Stimulated activated CD8-positive, alpha-beta memory T cell treated with anti-CD3 and anti-CD28 coated beads, Interleukin-7, amount 100 ng/mL, for 1 hour (primary cell): ENCODE measurements at regions not wholly inside any gene's neighbourhood (a gene's known extent, or its start where the extent isn't known, plus 50 kb on each side); places are given as distances from the start of the nearest gene placed in this dataset.

Experiments used
- DNase-seq, 2 donors: peaks; one replicate each; pipeline ENCODE4 v3.0.0-alpha.2; 2020; ENCODE audit warnings: low read depth in 2 of 2

DNA sequence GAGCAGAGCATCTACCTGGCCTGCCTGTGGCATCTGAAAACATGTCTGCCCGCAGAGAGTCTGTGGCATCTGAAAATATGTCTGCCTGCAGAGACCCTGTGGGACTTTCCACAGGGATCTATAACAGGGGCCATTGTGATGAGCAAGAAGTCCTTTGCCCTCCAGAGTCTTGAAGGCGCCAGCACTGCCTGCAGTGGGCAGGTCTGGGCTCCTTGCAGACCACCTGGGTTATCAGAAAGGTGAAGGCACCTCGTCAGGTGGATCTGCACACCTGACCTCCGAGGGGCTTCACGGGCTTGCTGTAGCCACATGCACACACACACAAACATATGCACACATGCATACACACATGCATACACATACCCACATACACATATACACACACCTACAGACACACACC is 189.5 kb upstream of the HDAC4 start:
- no peak for DNase-seq

DNA sequence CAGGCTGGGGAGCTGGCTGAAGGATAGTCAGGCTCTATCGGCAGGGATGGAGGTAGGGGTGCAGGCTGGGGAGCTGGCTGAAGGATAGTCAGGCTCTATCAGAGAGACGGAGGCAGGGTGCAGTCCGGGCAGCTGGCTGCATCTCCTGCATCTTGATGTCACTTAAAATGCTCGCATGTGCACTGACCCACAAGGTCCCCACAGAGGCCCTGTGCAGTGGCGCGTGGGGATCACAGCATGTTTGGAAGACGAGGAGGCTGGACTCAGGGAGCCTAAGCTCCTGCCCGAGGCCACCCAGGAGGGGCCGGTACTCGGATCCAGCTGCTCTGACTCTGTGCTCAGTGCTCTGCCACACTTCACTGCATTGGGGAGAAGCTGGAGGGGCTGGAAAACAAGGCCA is 189.0 kb upstream of the HDAC4 start:
- no peak for DNase-seq

DNA sequence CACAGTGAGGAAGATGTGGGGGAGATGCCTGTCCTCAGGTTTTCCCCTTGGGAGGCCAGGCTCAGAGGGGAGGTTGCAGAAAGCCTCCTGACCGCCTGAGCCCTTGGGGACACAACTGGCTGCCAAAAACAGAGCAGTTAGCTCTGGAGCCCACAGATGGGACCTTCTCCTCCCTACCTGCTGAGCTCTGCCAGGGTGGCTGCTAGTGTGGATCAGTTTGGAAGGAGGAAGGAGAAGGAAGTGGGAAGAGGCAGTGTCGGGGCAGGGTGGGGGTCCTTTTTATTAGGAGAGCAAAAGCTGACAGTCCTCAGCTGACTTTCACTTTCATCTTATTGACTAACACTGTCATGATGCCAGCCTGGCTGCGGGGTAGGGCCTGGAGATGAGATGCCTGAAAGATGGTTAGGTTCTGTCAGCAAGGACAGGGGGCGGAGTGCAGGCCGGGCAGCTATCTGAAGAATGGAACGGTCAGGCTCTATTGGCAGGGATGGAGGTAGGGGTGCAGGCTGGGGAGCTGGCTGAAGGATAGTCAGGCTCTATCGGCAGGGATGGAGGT is 188.5 kb upstream of the HDAC4 start:
- DNase-seq = no peak

DNA sequence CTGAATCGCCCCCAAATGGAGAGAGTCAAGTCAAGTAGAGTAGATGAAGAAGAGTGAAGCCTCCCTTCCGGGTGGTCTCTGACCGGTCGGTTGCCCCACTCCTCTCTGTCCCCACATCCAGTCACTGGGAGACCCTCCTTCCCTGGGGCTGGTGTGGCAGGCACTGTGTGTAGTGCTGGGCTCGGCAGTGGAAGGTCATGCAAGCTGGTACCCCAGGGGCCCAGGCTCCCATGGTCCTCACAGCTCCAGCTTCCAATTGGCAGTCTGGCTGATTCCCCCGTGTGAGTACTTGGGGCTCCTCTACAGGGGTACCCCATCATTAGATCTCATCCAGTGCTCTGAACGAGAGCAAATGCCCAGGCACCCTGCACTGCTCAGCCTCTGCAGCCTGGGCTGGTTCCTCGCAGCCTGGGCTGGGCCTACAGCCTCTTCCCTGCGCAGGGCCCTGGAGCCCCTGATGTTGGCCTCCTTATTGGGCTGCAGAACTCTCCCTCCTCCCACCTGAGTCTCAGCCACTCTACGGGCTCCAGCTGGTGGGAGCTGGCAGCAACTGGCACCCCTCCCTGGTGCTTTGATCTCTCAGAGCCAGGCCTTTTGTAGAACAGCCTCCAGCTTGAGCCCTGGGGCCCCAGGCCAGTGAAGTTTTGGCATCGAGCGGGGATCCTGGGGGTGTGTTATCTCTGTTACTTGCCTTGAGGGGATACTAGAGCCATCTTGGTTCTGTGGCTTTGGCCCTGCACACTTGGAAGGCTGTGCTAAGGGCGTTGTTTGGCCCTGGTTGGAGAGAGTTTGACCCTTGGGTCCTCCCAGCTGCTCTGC is 187.8 kb upstream of the HDAC4 start:
- DNase-seq = no peak

DNA sequence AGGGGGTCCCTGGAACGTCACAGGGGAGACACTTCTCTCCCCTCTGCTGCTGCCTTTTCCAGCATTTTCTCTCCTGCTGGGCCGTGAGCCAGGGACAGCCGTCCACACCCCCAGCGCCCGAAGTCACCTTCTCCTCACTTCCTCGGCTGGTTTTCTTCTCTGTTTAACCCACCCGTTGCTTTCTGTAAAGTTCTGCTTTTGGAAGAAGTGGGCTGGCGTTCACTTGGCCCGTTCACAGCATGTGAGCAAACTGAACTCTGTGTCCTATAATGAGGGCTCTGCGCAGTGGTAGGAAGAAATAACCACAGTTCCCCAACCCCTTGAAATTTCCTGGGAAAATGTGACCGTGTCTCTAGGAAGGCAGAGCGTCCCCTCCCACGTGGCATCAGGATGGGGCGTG is 187.0 kb upstream of the HDAC4 start:
- no peak for DNase-seq

DNA sequence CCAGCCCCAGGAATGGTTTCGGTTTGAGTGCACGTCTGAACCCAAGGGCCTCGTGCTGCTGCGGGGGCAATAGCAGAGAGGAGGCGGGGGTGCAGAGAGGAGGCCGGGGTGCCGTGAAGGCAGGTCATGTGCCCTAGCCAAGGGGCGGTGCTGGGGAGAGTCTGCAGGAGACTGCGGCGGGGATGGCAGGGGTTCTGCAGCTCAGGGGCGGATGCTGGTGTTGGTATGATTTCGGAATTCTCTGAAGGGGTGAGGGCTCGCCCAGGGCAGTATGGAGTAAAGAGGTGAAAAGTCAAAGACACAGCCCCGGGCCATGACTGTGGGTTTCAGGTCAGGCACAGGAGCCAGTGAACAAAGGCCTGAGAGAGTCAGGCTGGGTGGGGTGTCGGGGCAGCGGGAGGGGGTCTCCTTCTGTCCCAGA is 186.5 kb upstream of the HDAC4 start:
- no peak for DNase-seq

DNA sequence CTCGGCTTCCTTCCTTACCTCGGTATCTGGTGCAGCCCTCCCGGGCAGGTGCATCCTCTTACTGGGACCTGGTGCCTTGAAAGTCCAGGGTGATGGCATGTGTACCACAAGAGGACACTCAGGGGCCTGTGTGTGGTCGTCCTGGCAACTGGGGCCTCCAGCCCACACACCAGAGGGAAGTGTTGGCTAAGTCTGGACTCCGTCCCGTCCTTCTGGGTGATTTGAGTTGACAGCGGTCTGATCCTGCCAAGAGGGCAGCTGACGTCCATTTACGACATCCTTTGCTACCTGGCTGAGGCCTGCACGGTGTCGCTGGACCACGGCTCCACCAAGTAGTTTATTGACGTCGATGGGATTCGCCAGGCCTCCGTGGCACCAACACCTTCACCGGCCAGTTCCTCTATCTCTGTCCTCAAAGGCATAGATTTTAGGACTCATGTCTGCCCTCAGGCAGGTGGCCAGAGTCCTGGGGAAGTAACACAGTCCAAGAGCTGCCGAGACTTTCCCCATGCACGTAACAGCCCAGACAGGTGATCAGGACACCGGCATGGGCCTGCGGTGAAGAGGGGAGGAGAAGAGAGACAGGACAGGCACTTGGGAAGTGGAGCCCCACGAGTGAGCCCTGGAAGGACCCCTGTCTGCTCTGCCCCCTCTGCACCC is 186.0 kb upstream of the HDAC4 start:
- DNase-seq = no peak

DNA sequence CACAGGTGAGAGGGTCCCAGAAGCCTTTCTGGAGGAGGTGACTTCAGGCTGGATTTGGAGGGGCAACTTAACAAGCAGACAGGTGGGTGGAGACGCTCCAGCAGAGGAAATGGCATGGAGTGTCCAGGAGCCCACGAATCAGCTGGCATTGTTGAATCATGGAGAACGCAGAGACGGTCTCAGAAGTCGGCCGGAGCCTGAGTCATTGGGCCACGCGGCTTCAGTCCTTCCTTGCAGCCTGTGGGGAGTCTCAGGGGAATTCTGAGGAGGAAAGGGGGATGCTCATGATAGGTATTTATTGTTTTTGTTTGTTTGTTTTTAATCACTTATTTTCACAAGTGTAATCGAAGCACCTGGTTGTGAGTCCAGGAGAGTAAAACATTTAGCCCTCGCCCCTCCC is 184.6 kb upstream of the HDAC4 start:
- DNase-seq = no peak

DNA sequence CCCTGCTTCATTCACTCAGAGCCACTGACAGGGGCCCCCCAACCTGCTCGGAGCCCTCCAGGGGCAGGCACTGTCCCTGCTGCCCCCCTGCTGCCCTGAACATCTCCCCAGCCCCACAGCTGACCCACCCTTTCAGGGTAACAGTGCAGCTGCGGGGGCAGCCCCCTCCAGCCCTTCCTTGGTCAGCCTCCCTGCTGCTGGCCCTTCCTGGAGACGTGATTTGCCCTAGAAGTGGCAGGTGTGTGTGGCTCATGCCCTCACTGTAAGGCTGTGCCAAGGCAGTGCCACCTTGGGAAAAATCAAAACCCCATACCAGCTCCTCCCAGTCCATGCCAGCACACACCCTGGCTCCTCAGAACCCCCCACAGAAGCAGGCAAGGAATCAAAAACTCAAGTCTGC is 184.2 kb upstream of the HDAC4 start:
- DNase-seq = no peak

DNA sequence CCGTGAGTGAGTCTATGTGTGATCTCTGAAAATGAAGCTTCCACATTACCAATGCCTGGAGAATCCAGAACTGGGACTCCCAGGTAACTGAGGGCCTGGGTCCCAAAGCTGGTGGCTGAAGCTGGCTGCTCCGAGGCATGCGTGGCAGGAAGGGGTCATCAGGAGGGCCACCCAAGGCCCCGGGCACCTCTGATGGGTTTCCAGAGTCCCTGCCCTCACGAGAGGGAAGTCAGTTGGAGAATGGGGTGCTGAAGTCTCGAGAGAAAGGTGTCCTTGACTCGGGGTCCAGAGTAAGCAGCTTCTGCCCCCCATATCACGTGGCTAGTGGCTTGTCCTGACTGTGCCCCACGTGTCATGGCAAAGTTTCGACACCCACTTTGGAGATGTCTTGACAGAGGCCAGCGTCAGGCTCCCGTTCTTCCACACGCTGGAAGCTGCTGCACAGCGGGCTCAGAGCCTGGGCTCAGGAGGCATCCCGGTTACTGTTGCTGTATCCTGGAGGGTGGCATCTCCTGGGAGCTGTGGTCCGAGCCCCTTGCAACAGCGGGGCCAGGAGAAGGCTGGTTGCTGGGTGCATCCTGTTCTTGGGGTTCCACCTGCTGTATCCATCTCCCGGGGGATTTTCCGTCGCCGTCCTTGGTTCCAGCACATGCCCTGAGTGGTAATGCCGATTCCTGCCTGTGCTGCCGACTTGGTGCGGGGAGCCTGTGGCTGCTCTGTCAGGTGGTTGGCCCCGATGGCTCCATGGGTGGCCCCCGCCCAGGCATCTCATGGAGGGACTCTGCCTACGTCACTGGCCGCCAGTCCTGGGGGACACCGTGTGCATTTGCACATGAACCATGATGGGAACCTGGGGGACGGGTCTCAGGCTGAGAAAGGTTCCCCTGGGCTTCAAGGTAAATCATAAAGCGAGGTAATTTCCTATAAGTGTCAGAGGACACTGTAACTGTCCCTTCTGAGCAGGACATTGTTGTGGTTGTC is 183.3 kb upstream of the HDAC4 start:
- no peak for DNase-seq

DNA sequence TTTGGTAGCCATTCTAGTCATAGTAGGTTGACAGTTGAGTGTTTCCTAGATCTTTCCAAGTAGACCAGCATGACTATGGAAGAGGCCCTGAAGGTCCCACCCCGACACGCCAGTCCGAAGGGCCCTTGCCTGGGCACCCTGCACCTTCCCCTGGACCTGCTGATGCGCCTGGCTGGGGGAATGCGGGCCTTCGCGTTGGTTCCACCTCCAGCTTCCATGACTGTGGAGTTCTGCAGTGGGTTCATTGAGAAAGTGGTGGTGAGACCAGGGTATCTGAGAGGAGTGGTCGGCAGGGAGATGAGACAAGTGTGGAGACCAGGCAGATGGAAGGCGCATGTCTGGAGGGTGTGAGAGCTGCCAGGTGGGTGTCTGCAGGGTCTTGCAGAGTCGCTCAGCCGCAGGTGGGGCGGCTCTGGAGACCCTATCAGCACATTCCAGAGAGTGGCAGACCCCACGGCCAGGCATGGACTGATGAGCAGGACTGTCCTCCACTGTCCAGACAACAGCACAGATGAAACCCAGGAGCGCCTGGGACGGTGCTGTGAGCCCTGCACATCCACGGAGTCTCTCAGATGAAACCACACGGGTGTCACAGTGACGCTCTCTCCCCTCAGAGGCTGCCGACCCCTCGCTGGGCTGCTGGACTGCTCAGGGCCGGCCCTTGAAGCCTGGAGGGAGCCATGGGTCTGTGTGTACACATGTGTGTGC is 182.5 kb upstream of the HDAC4 start:
- DNase-seq = no peak

DNA sequence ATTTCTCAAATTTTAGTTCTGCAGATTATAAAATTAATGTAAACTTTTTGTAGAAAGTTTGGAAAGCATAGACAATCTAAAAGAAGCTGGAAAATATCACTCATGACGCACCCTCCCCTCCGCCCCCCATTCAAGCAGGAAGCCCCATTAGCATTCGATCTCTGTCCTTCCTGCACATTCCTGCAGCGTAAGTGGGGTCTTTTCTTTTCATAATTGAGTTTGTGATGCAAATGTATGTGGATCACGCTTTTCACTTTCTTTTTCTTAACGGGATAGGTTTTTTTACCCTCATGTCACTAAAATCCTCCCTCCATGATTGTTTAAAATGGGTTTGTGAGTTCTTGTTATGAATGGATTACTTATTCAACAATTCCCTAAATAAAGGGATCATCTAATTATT is 181.7 kb upstream of the HDAC4 start:
- DNase-seq = no peak

DNA sequence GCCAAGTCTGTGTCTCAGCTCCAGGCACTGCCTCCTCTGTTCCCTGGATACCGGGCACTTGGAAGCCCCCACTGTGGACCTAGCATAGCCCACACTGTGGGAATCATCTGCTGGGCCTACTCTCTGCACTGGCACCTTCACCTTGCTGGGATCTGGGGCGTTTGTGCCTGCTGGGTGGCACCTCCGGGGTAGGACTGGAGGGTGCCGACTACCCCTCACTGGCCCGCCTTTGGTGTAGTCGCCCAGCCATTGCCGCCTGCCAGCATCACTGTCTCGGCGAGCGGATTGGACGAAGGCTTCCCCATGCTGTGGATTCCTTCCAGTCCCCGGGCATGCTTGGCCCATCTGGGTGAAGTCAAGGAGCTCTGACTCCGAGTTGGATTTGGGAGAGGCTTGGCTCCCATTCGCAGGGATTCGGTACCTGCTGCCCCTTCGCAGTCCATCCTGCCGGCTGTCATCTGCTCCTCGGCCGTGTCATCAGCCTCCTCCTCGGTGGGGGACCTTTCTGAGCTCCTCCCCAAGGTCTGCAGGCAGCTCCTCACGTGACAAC is 180.6 kb upstream of the HDAC4 start:
- DNase-seq = no peak

DNA sequence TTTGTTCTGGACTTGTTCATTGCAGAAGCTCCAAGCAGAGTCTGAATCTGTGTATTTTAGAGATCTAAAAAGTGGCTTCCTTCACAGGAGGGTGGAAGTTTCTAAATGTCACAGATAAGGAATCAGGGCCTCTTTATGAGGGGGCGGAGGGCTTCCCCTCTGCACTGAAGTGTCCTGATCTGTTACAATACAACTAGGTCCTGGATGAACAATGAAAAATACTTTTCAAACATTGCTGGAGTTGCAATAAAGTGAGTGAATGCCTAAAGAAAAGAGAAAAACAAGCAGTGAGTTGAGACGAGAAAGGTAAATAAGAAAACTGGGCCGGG is 179.3 kb upstream of the HDAC4 start:
- DNase-seq = no peak

DNA sequence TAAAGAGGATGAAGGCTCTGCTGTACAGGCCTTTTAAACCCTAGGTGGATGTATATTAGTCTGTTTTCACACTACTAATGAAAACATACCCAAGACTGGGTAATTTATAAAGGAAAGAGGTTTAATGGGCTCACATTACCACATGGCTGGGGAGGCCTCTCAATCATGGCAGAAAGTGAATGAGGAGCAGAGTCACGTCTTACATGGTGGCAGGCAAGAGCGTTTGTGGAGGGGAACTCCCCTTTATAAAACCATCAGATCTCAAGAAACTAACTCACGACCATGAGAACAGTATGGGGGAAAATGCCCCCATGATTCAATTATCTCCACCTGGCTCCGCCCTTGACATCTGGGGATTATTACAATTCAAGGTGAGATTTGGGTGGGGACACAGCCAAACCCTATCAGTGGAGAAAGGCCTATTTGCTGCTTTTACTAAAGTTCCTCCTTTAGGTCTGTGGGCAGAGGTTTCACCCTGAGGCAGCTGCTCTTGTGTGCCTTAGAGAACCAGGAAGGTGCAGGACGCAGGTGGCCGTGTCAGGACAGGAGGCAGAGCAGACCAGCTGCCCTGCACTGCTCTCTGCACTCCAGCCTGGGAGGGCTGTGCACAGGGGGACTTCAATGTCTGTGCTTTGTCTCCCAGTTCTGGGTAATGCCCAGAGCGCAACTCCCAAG is 178.8 kb upstream of the HDAC4 start:
- no peak for DNase-seq

DNA sequence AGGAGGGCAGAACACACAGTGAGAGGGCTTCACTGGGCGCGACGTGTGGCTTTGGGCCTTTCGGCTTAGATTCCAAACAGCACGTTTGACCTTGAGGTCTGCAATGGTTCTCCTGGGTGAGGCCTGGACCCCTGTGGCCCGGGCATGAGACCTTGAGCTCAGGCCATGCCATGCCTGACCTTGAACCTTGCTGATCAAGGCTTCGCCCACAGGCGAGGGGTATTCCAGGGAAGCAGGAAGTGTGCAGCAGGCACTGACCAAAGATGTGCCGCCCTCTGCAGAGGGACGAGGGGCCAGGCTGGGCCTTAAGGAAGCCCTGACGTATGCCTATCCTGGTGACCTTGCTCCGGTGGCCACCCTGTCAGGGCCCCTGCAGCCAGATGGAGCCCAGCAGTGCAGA is 178.3 kb upstream of the HDAC4 start:
- no peak for DNase-seq

DNA sequence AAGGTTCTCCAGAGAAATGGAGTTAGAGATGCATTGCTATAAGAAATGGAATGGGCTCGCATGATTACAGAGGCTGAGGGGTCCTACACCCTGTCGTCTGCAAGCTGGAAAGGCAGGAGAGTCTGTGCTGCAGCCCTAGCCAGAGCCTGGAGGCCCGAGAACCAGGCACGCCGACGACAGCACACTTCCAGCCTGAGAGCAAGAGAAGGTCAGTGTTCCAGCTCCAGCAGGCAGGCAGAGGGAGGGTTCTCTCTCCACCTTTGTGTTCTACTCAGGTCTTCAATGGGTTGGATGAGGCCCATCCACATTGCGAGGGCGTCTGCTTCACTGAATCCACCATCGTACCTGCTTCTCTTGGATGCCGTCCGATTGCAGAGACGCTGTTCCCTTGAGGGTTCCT is 177.6 kb upstream of the HDAC4 start:
- no peak for DNase-seq

DNA sequence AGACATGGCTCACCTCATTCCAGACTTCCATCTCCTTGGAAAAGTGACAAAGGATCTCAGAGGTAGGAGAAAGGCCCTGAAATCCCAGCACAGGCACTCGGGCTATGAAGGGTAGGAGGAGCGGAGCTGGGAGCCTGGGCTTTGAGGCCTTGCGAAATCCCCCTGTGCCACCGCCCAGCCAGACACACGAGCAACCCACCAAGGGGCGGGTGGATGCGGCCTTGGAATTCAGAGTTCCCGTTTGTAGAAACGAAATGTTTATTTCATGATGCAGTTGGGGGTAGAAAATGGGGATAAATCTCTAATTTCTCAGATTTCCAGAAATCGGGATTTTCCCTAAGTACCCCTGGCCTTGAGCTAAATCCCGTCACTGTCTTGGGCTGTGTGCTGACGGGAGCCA is 177.1 kb upstream of the HDAC4 start:
- no peak for DNase-seq

DNA sequence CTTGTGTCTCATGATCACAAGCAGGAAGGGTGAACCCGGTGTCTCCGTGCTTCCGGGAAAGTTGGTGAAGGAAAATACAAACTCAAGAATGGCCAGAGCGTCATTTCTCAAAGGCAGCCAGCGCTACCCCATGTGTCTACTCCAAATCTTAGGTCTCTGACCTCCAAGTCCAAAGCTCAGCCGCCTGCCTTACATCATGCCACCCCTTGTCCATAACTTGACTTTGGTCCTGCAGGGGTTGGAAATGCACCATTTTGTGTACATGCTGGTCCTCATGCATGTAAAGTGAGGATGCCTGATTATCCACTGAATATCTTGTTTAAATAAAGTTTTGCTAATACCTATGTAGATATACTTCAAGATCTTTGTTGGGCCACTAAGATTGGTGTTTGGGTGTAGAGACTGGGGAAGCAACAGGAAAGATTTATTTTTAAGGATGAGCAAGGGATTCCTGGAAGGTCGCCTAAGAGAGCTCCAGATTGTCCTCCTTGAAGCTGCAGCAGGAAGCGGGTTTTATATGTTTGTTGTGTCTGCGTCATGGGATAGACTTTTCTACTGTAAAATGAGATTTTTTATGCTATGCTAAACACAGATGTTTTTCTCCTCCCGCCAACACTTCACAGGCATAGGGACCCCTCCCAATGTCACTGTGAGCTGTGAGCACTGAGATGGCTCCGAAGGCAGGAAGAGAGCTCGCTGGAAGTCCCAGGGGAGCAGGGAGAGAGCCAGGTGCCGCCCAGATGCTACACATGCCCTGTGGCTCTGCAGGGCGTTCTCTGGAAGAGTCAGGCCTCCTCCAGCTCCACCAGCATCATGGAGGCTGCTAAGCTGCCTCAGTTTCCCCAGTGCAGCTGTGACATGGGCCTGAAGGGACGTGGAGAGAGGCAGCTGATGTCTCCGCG is 176.2 kb upstream of the HDAC4 start:
- no peak for DNase-seq
